ENCODE measurements at regions not wholly inside any gene's neighbourhood (a gene's known extent, or its start where the extent isn't known, plus 50 kb on each side); places are given as distances from the start of the nearest gene placed in this dataset.
A peak's percentile ranks its signal among the peaks of the same experiment; 100 is the strongest.

GRCh38 chr3:194056731-194057415 lies 79.1 kb upstream of the HES1 start (continued):
- no peak for TF ChIP-seq ETS1 (IDR thresholded peaks at IDR 0.05)

GRCh38 chr3:194057570-194058188 lies 78.3 kb upstream of the HES1 start:
- Histone ChIP-seq H3K36me3 (ENCODE audit: insufficient read depth) (no peaks in the 10 kb centered on the region), H3K4me3 (peak overlapping the region; percentile 37), H3F3A (replicated peaks; ENCODE audit: low read depth) (peaks cover 11% of the 10 kb centered on the region), H3K4me2 (peak overlapping the region; percentile 68), H3K27ac (ENCODE audit: low read depth) (peak overlapping the region; percentile 88), H3K9me2 (ENCODE audit: insufficient read depth) (no peaks in the 10 kb centered on the region), H2AFZ (no peak overlapping the region), H3K4me1 (ENCODE audit: insufficient read depth) (peaks cover 55% of the 10 kb centered on the region), H4K20me1 (replicated peaks; ENCODE audit: insufficient read depth) (no peaks in the 10 kb centered on the region), H3K27me3 (ENCODE audit: insufficient read depth) (peaks cover 63% of the 10 kb centered on the region), H3K79me2 (replicated peaks; ENCODE audit: insufficient read depth) (no peaks in the 10 kb centered on the region)
- ATAC-seq (no peak), DNase-seq (ENCODE audit: low spot score) (no peak)
- H3K27ac Mint-ChIP-seq, result peak overlapping the region; percentile 32
- peaks cover 17% of the 10 kb centered on the region for H3K27me3 Mint-ChIP-seq (ENCODE audit: insufficient read depth, low read depth, poor library complexity)
- peaks cover 53% of the 10 kb centered on the region for H3K4me1 Mint-ChIP-seq
- TF ChIP-seq EZH2phosphoT487 (IDR thresholded peaks at IDR 0.05; ENCODE audit: unreplicated experiment) (no peak), POLR2AphosphoS5 (IDR thresholded peaks at IDR 0.05; ENCODE audit: low read depth) (no peak)
- peak overlapping the region; percentile 55 for H3K4me3 Mint-ChIP-seq
- H3K9me3 Mint-ChIP-seq, result peaks cover 3% of the 10 kb centered on the region; the same call in 1 of the 3 replicates
- peaks cover 3% of the 10 kb centered on the region; the same call in 1 of the 3 replicates for H3K36me3 Mint-ChIP-seq (ENCODE audit: low read depth)

- Histone ChIP-seq H3K79me2 (replicated peaks; ENCODE audit: insufficient read depth) (no peaks in the 10 kb centered on the region), H3K4me1 (ENCODE audit: insufficient read depth) (peaks cover 55% of the 10 kb centered on the region), H3K36me3 (ENCODE audit: insufficient read depth) (no peaks in the 10 kb centered on the region), H3K4me2 (peak overlapping the region; percentile 68), H3K4me3 (peak overlapping the region; percentile 37), H4K20me1 (replicated peaks; ENCODE audit: insufficient read depth) (no peaks in the 10 kb centered on the region), H2AFZ (no peak overlapping the region), H3K27ac (ENCODE audit: low read depth) (peak overlapping the region; percentile 88), H3K9me2 (ENCODE audit: insufficient read depth) (no peaks in the 10 kb centered on the region), H3K27me3 (ENCODE audit: insufficient read depth) (peaks cover 59% of the 10 kb centered on the region), H3F3A (replicated peaks; ENCODE audit: low read depth) (peaks cover 11% of the 10 kb centered on the region)
- Mint-ChIP-seq H3K36me3 (ENCODE audit: low read depth) (peaks cover under 1% of the 10 kb centered on the region; the same call in 1 of the 3 replicates), H3K4me3 (peak overlapping the region; percentile 55), H3K27me3 (ENCODE audit: insufficient read depth, low read depth, poor library complexity) (peaks cover 16% of the 10 kb centered on the region), H3K4me1 (peaks cover 53% of the 10 kb centered on the region), H3K9me3 (peaks cover 2% of the 10 kb centered on the region; the same call in 1 of the 3 replicates), H3K27ac (peak overlapping the region; percentile 32)
- peak; percentile 79 for ATAC-seq
- no peak for TF ChIP-seq ZNF114 (CRISPR knock-in tag; IDR thresholded peaks at IDR 0.05)
- 0 out of 2 replicates have a peak, but pooled peaks have one; percentile 7 for TF ChIP-seq CREB1 (CRISPR knock-in tag; IDR thresholded peaks at IDR 0.05; ENCODE audit: low read depth)
- TF ChIP-seq ETS1 (IDR thresholded peaks at IDR 0.05), result no peak
- DNase-seq (ENCODE audit: low spot score), result peak; percentile 92
These were observed 77.8 kb upstream of the HES1 start for GRCh38 chr3:194058189-194058571.
